Activated CD4-positive, alpha-beta T cell treated with anti-CD3 and anti-CD28 coated beads, Interleukin-2, amount 10 ng/mL, durations not matched to agents 7 days and 5 days (primary cell): ENCODE measurements at regions not wholly inside any gene's neighbourhood (a gene's known extent, or its start where the extent isn't known, plus 50 kb on each side); places are given as distances from the start of the nearest gene placed in this dataset.

Experiments used
- CTCF ChIA-PET: fragments of 350-600 bp; sonication (Branson Sonifier 250); formaldehyde crosslinking; loops from one replicate; lab custom pipeline; 2021; ENCODE audit warnings: antibody characterized with exemption; lab: Charles Lee
- POLR2A ChIA-PET: fragments of 350-600 bp; sonication (Branson Sonifier 250); formaldehyde crosslinking; loops from one replicate; lab custom pipeline; 2021; ENCODE audit warnings: antibody characterized with exemption; lab: Charles Lee
- DNase-seq: peaks from one replicate; pipeline ENCODE4 v3.0.0-alpha.2; 2020
- H3K27ac Mint-ChIP-seq: one replicate; pipeline ENCODE4 v1.8.0; 2021; ENCODE audit warnings: mild to moderate bottlenecking, moderate library complexity, mixed read lengths
- H3K27me3 Mint-ChIP-seq: one replicate; pipeline ENCODE4 v1.8.0; 2021; ENCODE audit warnings: mixed read lengths
- H3K36me3 Mint-ChIP-seq: one replicate; pipeline ENCODE4 v1.8.0; 2021; ENCODE audit warnings: low read depth, mixed read lengths
- H3K4me1 Mint-ChIP-seq: one replicate; pipeline ENCODE4 v1.8.0; 2021; ENCODE audit warnings: mixed read lengths
- H3K4me3 Mint-ChIP-seq: one replicate; pipeline ENCODE4 v1.8.0; 2021; ENCODE audit warnings: mild to moderate bottlenecking, moderate library complexity, mixed read lengths
- H3K9me3 Mint-ChIP-seq: one replicate; pipeline ENCODE4 v1.8.0; 2021; ENCODE audit warnings: mixed read lengths

DNA sequence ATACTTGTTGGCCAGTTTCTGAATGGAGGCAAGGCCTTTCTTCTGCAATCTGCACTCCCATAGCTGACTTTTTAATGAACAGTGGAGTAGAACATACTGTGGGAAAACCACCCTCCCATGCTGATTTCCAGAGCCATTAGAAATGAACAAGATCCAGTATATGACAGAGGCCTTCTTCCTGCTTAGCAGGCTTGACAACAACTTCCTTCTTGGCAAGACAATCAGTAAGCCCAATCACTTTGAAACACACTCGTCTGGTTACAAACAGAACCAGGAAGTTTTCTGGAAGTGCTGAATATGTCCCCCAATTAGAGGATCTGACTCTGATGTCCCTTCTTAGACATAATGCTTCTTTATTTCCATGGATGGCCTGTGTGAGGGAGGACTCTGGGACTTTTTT lies 103.4 kb downstream of the SAMD9 start:
- POLR2A ChIA-PET: no interaction called here
- Mint-ChIP-seq H3K9me3 (no peaks in the 10 kb centered on the region), H3K27me3 (peaks cover 2% of the 10 kb centered on the region), H3K4me1 (peaks cover 8% of the 10 kb centered on the region), H3K27ac (no peak overlapping the region), H3K36me3 (no peaks in the 10 kb centered on the region), H3K4me3 (no peak overlapping the region)
- no peak for DNase-seq
- CTCF ChIA-PET: no interaction called here

DNA sequence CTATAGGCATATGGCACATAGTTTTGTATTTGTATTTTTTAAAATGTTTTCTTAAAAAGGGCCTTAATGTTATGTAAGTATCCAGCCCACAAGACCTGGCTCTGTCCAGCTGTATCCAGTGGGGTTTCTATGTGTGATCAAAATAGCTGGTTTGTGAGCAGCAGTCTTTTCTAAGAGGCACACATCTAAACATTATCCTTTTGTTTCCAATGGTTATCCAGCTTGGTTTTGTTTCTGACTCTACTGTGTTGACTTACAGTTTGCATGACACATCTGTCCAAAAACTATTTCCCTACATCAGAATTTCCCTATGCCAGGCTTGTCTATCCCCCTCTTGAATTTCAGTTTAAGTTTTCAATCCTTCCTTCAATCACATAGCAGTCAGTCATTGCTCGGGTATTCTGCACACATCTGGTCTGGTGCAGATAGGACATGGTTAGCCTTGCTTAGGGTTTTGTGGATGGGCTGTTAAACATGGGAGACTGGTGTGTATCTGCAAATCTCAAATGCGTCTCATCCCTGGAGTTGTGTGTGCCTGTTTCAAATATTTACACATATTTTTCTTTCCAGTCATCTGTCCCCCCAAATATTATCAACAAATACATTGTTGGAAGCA lies 104.2 kb downstream of the SAMD9 start:
- H3K9me3 Mint-ChIP-seq: peaks cover 3% of the 10 kb centered on the region
- ChIA-PET POLR2A (no interaction called here), CTCF (no interaction called here)
- no peak for DNase-seq
- peaks cover 7% of the 10 kb centered on the region for H3K27me3 Mint-ChIP-seq
- H3K36me3 Mint-ChIP-seq: no peaks in the 10 kb centered on the region
- H3K27ac Mint-ChIP-seq: no peak overlapping the region
- peaks cover 8% of the 10 kb centered on the region for H3K4me1 Mint-ChIP-seq
- no peak overlapping the region for H3K4me3 Mint-ChIP-seq

DNA sequence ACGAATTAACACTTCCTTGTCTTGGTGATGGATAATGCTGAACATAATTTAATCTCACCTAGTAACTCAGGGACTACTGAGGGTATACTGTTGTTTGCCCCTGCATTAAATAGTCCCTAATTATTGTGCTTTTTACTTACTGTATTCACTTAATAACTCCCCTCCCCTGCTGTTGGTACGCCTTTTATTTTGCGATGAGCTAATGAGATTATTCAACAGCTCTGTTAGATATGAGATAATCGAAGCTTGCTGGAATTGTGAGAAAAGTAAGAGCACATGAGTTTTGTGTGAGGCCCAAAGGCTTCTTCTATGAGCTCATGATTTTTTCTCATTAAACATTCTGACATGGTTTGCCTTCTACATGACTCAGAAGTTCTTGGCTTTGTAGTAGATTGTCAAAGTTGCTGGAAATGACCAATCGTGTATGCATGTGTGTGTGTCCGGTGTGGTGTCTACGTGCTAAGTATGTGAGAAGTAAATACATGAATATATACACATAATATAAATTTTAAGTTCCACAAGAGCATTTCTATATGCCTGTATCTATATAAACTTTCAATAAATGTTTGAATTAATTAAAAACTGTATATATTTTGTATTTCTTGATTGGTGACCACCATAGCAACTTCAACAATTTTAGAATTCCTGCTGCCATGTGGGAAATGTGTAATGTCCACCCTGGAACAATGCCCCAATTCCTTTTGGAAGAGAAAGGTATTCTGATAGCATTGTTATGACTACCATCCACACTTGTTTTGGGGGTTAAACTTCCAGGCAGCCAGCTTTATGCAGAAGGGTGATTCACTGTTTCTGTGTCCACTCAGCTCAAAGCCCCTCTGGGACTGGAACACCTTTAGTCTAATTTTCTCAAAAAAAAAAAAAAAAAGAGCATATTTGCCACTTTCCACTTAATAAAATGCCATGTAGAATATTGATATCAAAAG lies 106.2 kb downstream of the SAMD9 start:
- peaks cover 3% of the 10 kb centered on the region for H3K9me3 Mint-ChIP-seq
- DNase-seq: no peak
- CTCF ChIA-PET: interaction anchor here (0.6 to 1.9 kb wide), 6 partner anchors 11 to 443 kb away, joined by 3 to 6 read pairs (median 3); no protein-coding TSS in a partner anchor
- no peak overlapping the region for H3K27ac Mint-ChIP-seq
- H3K27me3 Mint-ChIP-seq: peaks cover 7% of the 10 kb centered on the region
- peaks cover 8% of the 10 kb centered on the region for H3K4me1 Mint-ChIP-seq
- H3K4me3 Mint-ChIP-seq: no peak overlapping the region
- POLR2A ChIA-PET: no interaction called here
- H3K36me3 Mint-ChIP-seq: no peaks in the 10 kb centered on the region

DNA sequence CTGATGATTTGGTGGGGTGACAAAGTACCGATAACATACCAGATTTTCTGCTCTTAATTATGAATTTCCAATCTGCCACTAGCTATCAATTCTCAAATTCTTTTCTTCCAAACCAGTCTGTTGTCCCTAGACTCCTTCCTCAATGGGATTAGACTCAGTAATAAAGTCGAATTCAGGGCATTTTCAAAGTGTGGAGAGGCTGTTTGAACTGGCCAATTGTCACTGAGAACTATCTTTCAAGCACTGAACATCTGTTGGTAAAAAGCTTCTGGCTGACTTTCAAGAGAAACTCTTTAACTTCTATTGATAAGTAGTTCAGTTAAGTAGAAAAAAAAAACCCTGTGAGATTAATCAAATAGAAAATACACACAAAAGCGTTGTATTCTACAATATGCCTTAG lies 108.9 kb downstream of the SAMD9 start:
- H3K4me1 Mint-ChIP-seq: no peaks in the 10 kb centered on the region
- no peak overlapping the region for H3K4me3 Mint-ChIP-seq
- no peak overlapping the region for H3K27ac Mint-ChIP-seq
- ChIA-PET CTCF (no interaction called here), POLR2A (no interaction called here)
- no peaks in the 10 kb centered on the region for H3K36me3 Mint-ChIP-seq
- no peak for DNase-seq
- peaks cover 3% of the 10 kb centered on the region for H3K9me3 Mint-ChIP-seq
- H3K27me3 Mint-ChIP-seq: peaks cover 11% of the 10 kb centered on the region

DNA sequence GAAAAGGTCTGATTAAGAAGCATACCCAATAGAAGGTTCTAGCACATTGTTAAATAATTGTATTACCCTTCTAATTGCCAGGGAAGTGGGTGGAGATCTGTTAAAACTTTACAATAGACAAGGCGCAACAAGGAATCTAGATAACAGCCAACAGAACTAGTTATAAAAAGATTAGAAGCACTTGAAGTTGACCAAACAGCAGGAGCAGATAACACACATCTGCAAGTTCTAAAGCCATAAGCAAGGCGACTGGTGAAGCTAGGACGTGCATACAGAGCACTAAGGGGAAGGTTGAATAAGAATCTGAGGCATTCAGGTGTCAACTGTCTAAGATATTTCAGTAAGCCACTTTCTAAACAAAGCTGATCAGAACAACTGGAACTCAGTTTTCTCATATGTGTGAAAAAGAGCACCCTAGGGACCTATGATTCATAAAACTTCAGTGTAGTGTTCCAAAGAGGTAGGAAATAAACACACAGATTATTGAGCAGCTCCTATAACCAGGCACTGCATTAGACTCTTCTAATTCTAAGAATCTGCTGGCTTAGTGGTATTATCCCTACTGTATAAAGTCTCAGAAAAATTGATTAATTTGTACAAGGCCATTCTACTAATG lies 111.2 kb downstream of the SAMD9 start:
- Mint-ChIP-seq H3K9me3 (peaks cover 3% of the 10 kb centered on the region), H3K27me3 (peaks cover 18% of the 10 kb centered on the region), H3K27ac (no peak overlapping the region), H3K4me3 (no peak overlapping the region), H3K4me1 (no peaks in the 10 kb centered on the region), H3K36me3 (no peaks in the 10 kb centered on the region)
- no peak for DNase-seq
- ChIA-PET POLR2A (no interaction called here), CTCF (interaction anchor here (0.5 to 1.6 kb wide), 6 partner anchors 9 to 292 kb away, joined by 3 read pairs; no protein-coding TSS in a partner anchor)

DNA sequence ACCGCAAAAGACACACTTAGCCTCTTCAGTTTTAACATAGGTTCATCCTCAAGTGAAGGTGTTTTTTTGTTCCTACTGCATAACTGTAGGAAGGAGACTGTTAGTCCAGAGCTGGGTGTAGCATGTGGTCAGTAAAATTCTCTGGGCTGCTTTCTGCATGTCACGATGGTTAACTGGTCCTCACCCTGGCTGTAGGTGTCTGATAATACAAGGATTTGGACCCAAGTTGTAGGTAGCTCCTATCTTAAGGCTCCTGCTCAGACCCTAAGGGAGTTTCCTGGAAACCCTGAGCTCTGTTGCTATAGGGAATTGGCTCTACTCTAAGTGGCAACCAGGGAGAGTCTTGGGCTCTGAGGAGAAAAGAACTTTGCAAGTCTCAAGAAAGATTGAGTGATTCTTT lies 112.9 kb downstream of the SAMD9 start:
- Mint-ChIP-seq H3K27ac (no peak overlapping the region), H3K36me3 (no peaks in the 10 kb centered on the region), H3K9me3 (peaks cover 3% of the 10 kb centered on the region), H3K4me1 (no peaks in the 10 kb centered on the region), H3K27me3 (peaks cover 18% of the 10 kb centered on the region), H3K4me3 (no peak overlapping the region)
- CTCF ChIA-PET: interaction anchor here (1.6 kb wide), 1 partner anchor 172 kb away, joined by 3 read pairs; no protein-coding TSS in a partner anchor
- POLR2A ChIA-PET: no interaction called here
- DNase-seq: no peak

DNA sequence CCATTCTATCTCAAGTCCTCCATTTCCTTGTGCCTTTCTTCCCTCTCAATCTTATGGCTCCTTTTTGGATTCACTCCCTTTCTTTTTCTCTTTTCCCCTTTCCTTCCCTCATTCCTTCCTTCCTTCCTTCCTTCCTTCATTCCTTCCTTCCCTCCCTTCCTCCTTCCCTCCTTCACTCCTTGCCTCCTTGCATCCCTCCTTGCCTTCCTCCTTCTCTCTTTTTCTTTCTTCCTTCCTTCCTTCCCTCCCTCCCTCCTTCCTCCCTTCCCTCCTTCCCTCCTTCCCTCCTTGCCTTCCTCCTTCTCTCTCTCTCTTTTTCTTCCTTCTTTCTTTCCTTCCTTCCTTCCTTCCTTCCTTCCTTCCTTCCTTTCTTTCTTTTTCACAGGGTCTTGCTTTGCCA lies 120.1 kb downstream of the SAMD9 start:
- CTCF ChIA-PET: interaction anchor here (0.7 kb wide), 1 partner anchor 58 kb away, joined by 3 read pairs; no protein-coding TSS in a partner anchor
- H3K27ac Mint-ChIP-seq: no peak overlapping the region
- H3K36me3 Mint-ChIP-seq: no peaks in the 10 kb centered on the region
- peaks cover 11% of the 10 kb centered on the region for H3K27me3 Mint-ChIP-seq
- no peak for DNase-seq
- no peaks in the 10 kb centered on the region for H3K4me1 Mint-ChIP-seq
- no peaks in the 10 kb centered on the region for H3K9me3 Mint-ChIP-seq
- POLR2A ChIA-PET: no interaction called here
- no peak overlapping the region for H3K4me3 Mint-ChIP-seq

DNA sequence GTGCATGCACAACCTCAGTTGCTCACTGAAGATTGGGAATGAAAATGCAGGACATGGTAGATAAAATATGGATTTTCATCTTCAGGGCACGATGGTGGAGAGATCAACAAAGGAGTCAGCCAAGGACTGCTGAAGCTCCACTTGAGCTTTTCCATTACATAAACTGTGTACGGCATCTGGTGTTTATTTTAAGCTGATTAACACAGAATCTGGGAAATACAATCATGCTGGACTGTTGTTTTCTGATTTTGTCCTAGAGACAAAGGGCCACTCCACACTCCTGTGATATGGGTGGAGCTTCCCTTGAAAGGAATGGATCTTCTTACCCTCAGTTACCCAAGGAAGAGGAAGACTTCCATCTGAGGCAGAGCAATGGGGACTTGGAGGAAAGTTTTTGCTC lies 120.6 kb downstream of the SAMD9 start:
- Mint-ChIP-seq H3K9me3 (no peaks in the 10 kb centered on the region), H3K27ac (no peak overlapping the region), H3K36me3 (no peaks in the 10 kb centered on the region), H3K4me3 (no peak overlapping the region), H3K4me1 (no peaks in the 10 kb centered on the region), H3K27me3 (peaks cover 9% of the 10 kb centered on the region)
- no peak for DNase-seq
- POLR2A ChIA-PET: no interaction called here
- CTCF ChIA-PET: no interaction called here

DNA sequence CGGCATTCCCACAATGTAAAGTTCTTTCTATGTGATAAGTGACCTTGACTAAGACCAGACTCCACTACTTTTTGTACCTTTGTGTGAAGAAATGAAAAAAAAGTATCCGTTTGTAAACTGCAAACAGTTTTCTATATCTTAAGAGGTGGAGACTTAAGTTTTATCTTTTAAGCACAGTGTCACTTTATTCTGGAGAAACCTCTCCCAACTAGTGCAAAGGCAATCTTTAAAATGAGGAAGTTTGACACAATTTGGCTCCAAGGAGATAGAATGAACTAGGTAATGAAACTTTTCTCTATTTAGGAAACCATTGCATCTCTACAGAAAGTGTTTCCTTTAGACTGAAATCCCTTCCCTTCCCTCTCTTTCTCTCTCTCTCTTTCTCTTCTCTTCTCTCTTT lies 122.9 kb downstream of the SAMD9 start:
- no peak overlapping the region for H3K4me3 Mint-ChIP-seq
- no peaks in the 10 kb centered on the region for H3K36me3 Mint-ChIP-seq
- peaks cover 1% of the 10 kb centered on the region for H3K4me1 Mint-ChIP-seq
- ChIA-PET CTCF (no interaction called here), POLR2A (no interaction called here)
- no peaks in the 10 kb centered on the region for H3K9me3 Mint-ChIP-seq
- H3K27ac Mint-ChIP-seq: no peak overlapping the region
- no peak for DNase-seq
- H3K27me3 Mint-ChIP-seq: peaks cover 9% of the 10 kb centered on the region

DNA sequence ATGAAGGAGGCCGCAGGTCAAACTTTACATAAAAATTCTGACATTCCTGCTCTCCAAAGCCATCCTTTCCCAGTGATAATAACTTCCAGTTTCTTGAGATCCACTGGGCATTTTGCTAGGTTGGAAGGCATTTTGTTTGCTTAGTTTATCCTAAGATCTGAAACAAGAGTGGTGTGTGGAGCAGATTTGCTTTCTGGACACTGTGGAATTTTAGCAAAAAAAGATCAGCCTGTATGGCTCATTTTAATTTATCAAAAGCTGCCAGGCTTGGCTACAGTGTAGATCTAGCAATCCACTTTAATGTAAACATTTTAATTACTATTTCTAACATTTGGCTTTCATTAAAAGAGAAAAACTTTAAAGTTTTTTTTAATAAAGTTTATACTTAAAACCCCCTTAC lies 124.8 kb downstream of the SAMD9 start:
- no peak overlapping the region for H3K4me3 Mint-ChIP-seq
- ChIA-PET CTCF (no interaction called here), POLR2A (no interaction called here)
- DNase-seq: no peak
- no peaks in the 10 kb centered on the region for H3K36me3 Mint-ChIP-seq
- H3K4me1 Mint-ChIP-seq: peaks cover 2% of the 10 kb centered on the region
- peaks cover 1% of the 10 kb centered on the region for H3K27me3 Mint-ChIP-seq
- no peak overlapping the region for H3K27ac Mint-ChIP-seq
- H3K9me3 Mint-ChIP-seq: no peaks in the 10 kb centered on the region

DNA sequence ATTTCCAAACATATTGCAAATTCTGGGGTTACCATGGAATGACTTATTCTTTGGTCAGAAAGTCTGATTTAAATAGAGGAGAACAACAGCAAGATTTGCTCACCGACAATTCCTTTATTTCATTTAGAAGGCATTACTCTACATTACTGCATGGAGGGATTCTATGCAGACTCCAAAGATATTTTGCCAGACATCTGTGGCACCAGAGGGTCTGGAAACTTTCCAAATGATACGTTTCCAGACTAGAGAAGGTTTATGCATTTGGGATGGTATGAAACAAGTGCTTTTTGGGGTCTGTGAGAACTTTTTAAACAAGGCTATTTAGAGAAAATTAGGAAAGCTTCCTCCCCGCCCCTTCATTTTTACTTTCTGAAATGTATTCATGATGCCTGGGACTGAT lies 125.3 kb downstream of the SAMD9 start:
- Mint-ChIP-seq H3K36me3 (no peaks in the 10 kb centered on the region), H3K9me3 (no peaks in the 10 kb centered on the region), H3K27ac (no peak overlapping the region), H3K4me3 (no peak overlapping the region), H3K27me3 (peaks cover 1% of the 10 kb centered on the region), H3K4me1 (peaks cover 2% of the 10 kb centered on the region)
- POLR2A ChIA-PET: no interaction called here
- DNase-seq: no peak
- CTCF ChIA-PET: no interaction called here

DNA sequence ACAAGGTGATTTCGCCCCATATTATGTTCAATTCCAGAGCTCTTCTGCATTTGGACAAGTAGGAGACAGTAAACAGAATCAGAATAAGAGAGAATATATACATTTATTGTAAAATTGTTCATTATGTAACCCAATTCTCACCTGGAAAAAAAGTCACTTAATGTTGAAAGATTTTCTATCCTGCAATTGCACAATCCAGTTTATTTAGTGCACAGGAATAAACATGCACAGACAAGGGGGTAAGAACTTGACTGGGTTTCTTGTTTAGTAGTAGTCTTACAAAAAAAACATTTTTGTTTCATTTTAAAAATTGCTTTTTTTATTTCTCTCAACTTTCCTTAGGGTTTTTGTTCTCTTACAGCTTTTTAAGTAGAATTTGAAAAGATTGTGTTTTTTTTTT lies 126.6 kb downstream of the SAMD9 start:
- POLR2A ChIA-PET: no interaction called here
- no peak overlapping the region for H3K4me3 Mint-ChIP-seq
- H3K27ac Mint-ChIP-seq: no peak overlapping the region
- H3K36me3 Mint-ChIP-seq: no peaks in the 10 kb centered on the region
- no peak for DNase-seq
- H3K9me3 Mint-ChIP-seq: no peaks in the 10 kb centered on the region
- peaks cover 2% of the 10 kb centered on the region for H3K4me1 Mint-ChIP-seq
- peaks cover 1% of the 10 kb centered on the region for H3K27me3 Mint-ChIP-seq
- CTCF ChIA-PET: interaction anchor here (0.6 to 0.9 kb wide), 3 partner anchors 15 to 442 kb away, joined by 3 read pairs; no protein-coding TSS in a partner anchor
